ENCODE measurements at regions not wholly inside any gene's neighbourhood (a gene's known extent, or its start where the extent isn't known, plus 50 kb on each side); places are given as distances from the start of the nearest gene placed in this dataset.

DNA sequence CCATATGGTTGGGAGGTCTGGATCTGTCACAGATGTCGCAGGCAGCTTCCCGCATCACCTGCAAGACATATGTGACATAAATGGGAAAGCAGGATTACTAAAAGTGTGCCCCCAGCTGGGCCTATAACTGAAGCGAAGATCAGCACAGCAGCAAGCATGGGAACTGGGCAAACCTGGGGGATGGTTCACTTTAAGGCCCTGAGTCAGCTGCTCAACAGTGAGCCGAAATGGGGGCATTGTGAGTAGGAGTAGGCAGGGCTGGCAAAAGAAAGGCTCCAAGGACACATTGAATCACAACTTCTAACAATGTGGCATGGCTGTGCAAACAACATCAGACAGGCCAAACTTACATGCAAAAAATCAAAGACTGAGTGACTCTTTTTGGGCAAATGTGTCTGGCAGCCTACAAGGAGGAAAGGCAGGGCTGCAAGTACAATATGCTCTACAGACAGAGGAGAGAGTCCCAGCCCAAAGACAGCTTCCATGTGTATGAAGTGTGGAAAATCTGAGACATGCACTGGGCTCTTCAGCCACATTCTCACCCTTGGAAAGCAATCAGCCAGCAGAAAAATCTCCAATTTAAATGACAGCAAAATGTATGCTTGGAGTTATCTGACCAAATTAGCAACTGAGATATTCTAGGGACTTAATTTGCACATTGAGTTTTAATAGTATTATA is 531.0 kb upstream of the MMS22L start:
- no peak overlapping the region for H3K4me3 ChIP-seq (ENCODE audit: low read depth, low read length)
- no peak for DNase-seq (ENCODE audit: low read depth)
- TF ChIP-seq, protein P1, sequence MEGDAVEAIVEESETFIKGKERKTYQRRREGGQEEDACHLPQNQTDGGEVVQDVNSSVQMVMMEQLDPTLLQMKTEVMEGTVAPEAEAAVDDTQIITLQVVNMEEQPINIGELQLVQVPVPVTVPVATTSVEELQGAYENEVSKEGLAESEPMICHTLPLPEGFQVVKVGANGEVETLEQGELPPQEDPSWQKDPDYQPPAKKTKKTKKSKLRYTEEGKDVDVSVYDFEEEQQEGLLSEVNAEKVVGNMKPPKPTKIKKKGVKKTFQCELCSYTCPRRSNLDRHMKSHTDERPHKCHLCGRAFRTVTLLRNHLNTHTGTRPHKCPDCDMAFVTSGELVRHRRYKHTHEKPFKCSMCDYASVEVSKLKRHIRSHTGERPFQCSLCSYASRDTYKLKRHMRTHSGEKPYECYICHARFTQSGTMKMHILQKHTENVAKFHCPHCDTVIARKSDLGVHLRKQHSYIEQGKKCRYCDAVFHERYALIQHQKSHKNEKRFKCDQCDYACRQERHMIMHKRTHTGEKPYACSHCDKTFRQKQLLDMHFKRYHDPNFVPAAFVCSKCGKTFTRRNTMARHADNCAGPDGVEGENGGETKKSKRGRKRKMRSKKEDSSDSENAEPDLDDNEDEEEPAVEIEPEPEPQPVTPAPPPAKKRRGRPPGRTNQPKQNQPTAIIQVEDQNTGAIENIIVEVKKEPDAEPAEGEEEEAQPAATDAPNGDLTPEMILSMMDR (conservative IDR thresholded peaks at IDR 0.05; ENCODE audit: low read depth, low read length): no peak

DNA sequence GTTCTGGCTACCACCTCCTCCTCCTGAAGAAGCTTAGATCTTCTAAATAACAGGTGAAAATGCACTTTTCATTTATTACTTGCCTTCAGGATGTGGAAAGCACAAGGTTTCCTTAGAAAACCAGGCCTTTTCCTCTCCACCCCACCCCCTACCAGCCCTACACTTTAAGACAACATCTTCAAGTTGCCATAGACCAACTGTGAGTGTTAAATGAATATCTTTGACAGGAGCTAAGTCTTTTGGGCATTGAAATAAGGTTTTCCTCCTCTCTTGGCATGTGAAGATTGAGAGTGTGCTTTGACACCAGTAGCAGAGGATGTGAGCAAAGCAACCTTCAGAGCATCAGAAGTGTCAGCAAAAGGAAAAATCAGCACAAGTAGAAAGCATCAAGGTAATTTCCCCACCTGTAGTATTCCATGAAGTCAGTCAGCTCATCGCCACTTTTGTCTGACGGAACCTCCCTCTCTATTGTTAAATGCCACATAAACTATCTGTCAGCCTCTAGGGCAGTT is 532.3 kb upstream of the MMS22L start:
- TF ChIP-seq, protein P1 (conservative IDR thresholded peaks at IDR 0.05; ENCODE audit: low read depth, low read length): no peak
- no peak for DNase-seq (ENCODE audit: low read depth)
- H3K4me3 ChIP-seq (ENCODE audit: low read depth, low read length): no peak overlapping the region

DNA sequence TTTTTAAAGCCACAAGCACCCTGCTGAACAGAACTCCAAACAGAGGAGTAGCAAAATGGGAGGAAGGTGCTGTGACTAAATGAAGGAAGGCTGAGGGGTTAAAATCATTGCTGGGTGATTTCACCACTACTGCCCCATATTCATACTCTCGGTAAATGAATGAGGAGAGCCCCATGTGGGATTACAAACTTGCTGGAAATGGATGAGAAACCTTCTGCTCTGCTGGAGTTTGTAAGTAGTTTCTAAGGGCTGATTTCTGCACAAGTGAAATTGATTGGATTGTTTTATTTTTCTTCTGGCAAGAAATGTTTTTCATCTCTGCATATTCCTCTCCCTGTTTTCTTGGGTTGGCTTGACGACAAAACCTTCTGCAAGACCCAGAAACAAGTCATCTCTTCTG is 533.5 kb upstream of the MMS22L start:
- H3K4me3 ChIP-seq (ENCODE audit: low read depth, low read length): no peak overlapping the region
- DNase-seq (ENCODE audit: low read depth): no peak
- TF ChIP-seq, protein P1 (conservative IDR thresholded peaks at IDR 0.05; ENCODE audit: low read depth, low read length): no peak

DNA sequence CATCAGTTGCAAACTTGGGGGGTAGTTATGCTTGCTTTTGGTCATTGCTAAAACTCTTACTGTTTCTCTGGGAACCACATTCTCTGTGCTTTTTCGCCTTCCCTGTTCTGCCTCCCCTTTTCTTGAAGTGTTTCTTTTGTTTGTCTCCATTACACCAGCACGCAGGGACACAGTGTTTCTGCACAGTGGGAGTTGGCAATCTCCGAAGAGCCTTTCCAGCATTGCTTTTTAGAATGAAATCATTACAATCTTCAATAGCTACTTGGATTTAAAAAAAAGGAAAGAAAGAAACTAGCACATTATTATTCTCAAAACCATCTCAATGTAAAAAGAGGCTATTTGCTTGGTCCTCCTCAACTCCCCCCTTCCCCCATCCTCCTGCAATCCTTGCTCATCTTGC is 536.7 kb upstream of the MMS22L start:
- H3K4me3 ChIP-seq (ENCODE audit: low read depth, low read length): no peak overlapping the region
- no peak for DNase-seq (ENCODE audit: low read depth)
- TF ChIP-seq, protein P1 (conservative IDR thresholded peaks at IDR 0.05; ENCODE audit: low read depth, low read length): no peak

DNA sequence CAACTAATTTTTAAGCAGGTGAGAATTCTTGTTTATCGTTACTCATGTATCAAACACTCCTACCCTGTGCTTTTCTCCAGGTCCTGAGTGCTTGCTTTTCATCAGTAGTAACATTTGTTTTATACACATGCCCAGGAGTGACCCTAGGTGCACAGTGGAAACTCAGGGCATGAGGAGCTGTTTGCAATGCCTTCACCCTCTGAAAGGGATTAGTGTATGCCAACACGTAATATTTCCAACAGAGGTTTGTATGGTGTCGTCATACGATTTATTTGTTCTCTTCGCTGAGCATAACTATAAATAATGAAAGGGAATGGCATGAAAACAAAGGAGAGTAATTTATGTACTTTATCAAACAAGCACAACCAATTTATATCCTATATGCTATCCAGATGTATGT is 537.4 kb upstream of the MMS22L start:
- DNase-seq (ENCODE audit: low read depth): no peak
- no peak overlapping the region for H3K4me3 ChIP-seq (ENCODE audit: low read depth, low read length)
- TF ChIP-seq, protein P1 (conservative IDR thresholded peaks at IDR 0.05; ENCODE audit: low read depth, low read length): no peak

DNA sequence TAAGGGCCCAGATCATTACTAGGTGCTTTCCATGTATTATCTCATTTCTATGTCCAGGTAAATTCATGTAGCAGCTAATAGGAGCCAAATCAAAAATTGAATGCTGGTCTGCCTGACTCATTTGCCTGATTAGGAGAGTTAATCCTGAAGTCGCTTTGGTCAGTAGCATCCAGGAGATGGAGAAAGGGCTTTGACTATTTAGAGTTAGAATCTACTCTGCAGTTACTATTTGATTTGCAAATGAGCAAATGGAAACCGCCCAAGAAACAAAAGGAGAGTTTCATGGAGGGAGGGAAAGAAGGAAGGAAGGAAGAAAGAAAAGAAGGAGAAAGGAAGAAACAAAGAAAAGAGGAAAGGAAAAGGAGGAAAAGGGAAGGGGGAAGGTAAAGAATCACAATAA is 539.6 kb upstream of the MMS22L start:
- TF ChIP-seq, protein P1 (conservative IDR thresholded peaks at IDR 0.05; ENCODE audit: low read depth, low read length): no peak
- no peak for DNase-seq (ENCODE audit: low read depth)
- H3K4me3 ChIP-seq (ENCODE audit: low read depth, low read length): no peak overlapping the region

DNA sequence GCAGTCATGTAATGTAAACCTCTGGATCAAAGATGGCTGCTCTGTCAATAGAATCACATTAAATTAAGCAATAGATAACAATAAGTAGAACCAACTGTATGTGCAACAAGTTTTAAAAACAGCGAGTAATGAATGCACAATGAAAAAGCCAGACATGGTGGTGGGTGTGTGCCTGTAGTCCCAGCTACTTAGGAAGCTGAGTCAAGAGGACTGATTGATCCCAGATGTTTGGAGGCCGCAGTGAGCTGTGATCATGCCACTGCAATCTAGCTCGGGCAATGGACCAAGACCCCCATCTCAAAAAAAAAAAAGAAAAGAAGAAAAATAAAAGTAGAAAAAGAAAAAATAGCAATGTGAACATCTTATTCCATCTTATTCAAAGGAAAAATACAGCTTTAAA is 558.7 kb upstream of the MMS22L start:
- DNase-seq (ENCODE audit: low read depth): no peak
- TF ChIP-seq, protein P1 (conservative IDR thresholded peaks at IDR 0.05; ENCODE audit: low read depth, low read length): no peak
- no peak overlapping the region for H3K4me3 ChIP-seq (ENCODE audit: low read depth, low read length)

All from epithelial cell of proximal tubule (primary cell).